GM13977 (cell line): ENCODE measurements at regions not wholly inside any gene's neighbourhood (a gene's known extent, or its start where the extent isn't known, plus 50 kb on each side); places are given as distances from the start of the nearest gene placed in this dataset.

Experiments used
- DNase-seq: peaks from one replicate; pipeline ENCODE4 v3.0.0; 2012; ENCODE audit warnings: low spot score
- CTCF ChIP-seq: IDR thresholded peaks from 2 replicates; pipeline ENCODE4 v1.5.1; 2012; ENCODE audit warnings: mild to moderate bottlenecking, control low read depth; ENCODE audit not compliant: insufficient read depth; ENCODE audit errors: extremely low read depth, missing control alignments
- in situ Hi-C: fragments of 300-500 bp; cut with MboI; formaldehyde crosslinking; loops from one replicate; pipeline ENCODE4 v1.12.0; 2022; ENCODE audit warnings: low sequenced_read_pairs, low pct_unique_long_range_greater_than_20kb, mixed read lengths, inconsistent platforms; ENCODE audit not compliant: unreplicated experiment

DNA sequence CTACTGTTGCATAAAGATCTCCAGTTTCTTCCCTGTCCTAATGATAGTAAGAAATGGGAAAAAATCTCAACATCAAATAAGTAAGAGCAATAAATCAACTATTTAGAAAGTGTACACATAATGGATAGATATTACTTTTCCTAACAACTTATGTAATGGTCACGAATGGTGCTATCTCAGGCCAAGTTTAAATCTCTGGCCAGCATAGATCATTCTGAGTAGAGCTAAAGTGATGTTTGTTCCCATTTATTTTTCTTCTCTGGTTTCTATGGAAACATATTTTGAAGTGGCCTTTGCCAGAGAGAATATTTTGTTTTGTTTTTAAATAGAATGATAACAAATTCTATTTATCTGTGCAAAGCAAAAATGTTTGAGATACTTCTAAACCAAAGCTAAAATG, 249.7 kb upstream of the TTC14 start:
- in situ Hi-C loops = no loop called here
- DNase-seq = no peak

DNA sequence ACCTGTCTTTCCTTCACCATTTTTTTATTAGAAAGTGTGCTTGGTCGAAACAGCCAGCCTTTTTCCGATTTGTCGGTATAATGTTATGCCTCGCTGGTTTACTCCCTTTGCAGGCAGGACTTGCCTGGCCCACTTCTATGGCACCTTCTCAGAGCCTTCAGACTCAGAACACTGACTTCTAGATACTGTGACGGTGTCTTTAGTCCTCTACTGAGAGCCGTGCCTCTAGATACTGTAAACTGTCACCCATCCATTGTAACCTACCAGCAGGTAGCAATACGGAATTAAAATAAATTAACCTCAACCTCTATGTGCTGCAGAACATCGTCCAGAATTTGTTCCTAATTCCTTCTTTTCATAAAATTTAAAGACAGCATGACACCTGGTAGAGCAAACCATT, 247.7 kb upstream of the TTC14 start:
- DNase-seq = no peak
- in situ Hi-C loops = no loop called here
- TF ChIP-seq CTCF = no peak

More for the DNA sequence above, 249.7 kb upstream of the TTC14 start:
- TF ChIP-seq CTCF = no peak

- no peak for TF ChIP-seq CTCF
- DNase-seq = no peak
- in situ Hi-C loops = no loop called here
These were observed 243.8 kb upstream of the TTC14 start for GRCh38 chr3:180358179-180358578.

DNA sequence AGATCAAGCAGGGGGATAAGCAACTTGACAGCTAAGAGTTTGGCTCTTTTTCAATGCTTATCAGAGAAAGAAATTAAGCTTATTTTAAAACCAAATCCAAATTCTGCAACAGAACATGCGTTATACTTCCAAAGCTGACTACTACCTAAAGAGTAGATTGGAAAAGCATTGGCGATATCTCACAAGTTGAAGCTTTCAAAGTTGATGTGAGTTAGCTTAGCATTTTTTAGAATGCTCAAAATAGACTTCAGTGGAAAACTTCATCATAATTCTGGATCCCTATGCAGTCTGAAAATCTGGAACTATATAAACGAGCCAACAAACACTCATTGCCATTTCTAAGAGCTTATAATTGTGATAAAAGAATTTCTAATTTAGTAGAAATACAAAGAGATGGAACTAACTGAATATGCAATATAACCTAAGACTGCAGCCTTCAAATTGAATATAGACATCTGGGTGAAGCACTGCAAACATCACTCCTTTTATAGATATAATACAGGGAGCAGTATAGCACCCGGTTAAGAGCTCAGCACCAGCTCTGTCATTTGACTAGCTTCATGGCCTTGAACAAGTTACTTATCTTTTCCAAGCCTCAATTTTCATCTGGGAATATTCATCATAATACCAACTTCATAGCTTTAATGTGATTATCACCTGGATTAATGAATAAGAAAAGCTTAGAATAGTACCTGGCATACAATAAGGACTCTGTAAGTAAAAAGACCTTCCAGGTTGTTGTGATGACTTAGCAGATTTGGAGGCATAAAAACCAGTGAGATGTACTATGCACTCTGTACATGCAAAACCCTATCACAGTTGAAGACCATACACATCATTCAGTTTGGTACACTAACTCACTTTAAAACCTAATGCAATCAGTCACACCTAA, 242.7 kb upstream of the TTC14 start:
- in situ Hi-C loops = no loop called here
- no peak for DNase-seq
- no peak for TF ChIP-seq CTCF

DNA sequence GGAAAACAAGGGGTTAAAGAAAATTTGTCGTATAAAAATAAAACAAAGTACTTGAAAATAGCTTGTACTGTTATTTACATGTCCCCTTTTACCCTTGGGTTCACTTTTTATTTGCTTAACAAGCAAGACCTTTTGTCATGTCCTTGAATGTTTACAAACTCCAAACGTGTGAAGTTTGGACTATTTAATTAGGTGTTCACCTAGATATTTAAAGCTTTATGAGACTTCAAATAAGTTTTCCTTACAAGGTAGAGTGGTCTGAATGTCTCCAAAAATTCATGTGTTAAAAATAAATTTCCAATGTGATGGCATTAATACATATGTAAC, 242.0 kb upstream of the TTC14 start:
- no peak for DNase-seq
- TF ChIP-seq CTCF = no peak
- in situ Hi-C loops = no loop called here

- no peak for DNase-seq
- TF ChIP-seq CTCF = no peak
- in situ Hi-C loops = no loop called here
These were observed 239.9 kb upstream of the TTC14 start for GRCh38 chr3:180362081-180362480.
